ENCODE measurements at regions not wholly inside any gene's neighbourhood (a gene's known extent, or its start where the extent isn't known, plus 50 kb on each side); places are given as distances from the start of the nearest gene placed in this dataset.

DNA sequence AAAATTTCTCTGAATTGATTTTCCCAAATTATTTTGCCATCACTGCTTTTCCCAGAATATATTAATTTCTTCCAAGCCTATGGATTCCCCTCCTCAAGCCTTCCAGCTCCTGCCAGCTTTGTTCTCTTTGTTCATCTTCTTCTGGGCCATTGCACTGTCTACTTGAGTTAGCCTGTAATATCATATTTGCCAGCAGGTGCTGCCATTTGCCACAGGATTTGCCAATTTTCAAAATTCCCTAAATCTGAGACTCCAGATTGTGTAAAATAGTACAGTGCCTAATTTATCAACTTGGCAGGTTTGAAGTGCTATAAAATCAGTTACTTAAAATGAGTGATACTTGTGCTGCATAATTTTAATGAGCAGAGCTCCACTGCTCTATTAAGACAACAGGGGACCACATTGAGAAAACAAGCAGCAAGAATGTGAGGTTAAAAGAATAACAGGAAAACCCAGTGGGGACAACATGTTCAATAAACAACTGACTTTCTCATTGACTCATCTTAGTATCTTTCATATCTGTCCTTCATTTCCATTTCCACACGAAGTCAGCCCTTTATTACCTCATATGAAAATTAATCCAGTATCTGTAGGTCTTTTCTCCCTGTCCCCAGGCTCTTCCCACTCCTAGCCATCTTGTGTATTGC is 84.6 kb upstream of the CCDC196 start:
- no peaks in the 10 kb centered on the region for H3K36me3 ChIP-seq (ENCODE audit: insufficient read depth)
- no peak overlapping the region for H3K9ac ChIP-seq
- H3K4me1 ChIP-seq (ENCODE audit: low read depth, poor library complexity, severe bottlenecking): no peaks in the 10 kb centered on the region
- no peak overlapping the region for H3K4me3 ChIP-seq (IDR thresholded peaks at IDR 0.05; ENCODE audit: insufficient read depth, low read depth, low read length)
- no peaks in the 10 kb centered on the region for H3K27me3 ChIP-seq (ENCODE audit: insufficient read depth, low read depth)
- TF ChIP-seq, protein P1, sequence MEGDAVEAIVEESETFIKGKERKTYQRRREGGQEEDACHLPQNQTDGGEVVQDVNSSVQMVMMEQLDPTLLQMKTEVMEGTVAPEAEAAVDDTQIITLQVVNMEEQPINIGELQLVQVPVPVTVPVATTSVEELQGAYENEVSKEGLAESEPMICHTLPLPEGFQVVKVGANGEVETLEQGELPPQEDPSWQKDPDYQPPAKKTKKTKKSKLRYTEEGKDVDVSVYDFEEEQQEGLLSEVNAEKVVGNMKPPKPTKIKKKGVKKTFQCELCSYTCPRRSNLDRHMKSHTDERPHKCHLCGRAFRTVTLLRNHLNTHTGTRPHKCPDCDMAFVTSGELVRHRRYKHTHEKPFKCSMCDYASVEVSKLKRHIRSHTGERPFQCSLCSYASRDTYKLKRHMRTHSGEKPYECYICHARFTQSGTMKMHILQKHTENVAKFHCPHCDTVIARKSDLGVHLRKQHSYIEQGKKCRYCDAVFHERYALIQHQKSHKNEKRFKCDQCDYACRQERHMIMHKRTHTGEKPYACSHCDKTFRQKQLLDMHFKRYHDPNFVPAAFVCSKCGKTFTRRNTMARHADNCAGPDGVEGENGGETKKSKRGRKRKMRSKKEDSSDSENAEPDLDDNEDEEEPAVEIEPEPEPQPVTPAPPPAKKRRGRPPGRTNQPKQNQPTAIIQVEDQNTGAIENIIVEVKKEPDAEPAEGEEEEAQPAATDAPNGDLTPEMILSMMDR (conservative IDR thresholded peaks at IDR 0.05; ENCODE audit: low read depth, low read length): peak; percentile 52
- H4K20me1 ChIP-seq (ENCODE audit: insufficient read depth): no peaks in the 10 kb centered on the region
- no peak overlapping the region for H3K4me2 ChIP-seq
- H3K27ac ChIP-seq: no peak overlapping the region
- H2AFZ ChIP-seq (ENCODE audit: low read depth): no peak overlapping the region
- H3K79me2 ChIP-seq (ENCODE audit: insufficient read depth, low read depth): no peaks in the 10 kb centered on the region

DNA sequence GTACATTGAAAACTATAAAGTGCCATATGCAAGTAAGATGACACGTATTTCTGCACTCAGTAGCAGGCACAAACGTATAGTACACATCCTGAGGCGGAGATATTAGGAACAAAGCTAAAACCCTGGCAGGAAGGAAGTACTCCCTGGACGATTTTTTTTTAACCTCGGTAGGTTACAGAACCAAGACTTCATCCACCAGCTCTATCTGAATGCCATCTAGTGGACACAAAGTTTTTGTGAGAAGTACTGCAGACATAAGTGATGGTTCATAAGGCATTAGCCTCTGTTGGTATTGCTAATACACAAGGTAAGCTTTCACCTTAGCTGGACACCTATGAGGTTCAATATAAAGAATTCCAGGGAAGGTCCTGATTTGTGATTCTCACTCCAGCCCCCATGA is 83.0 kb upstream of the CCDC196 start:
- Histone ChIP-seq H3K79me2 (ENCODE audit: insufficient read depth, low read depth) (no peaks in the 10 kb centered on the region), H2AFZ (ENCODE audit: low read depth) (no peak overlapping the region), H3K27ac (no peak overlapping the region), H3K9ac (no peak overlapping the region), H3K36me3 (ENCODE audit: insufficient read depth) (no peaks in the 10 kb centered on the region), H4K20me1 (ENCODE audit: insufficient read depth) (no peaks in the 10 kb centered on the region), H3K4me2 (no peak overlapping the region), H3K27me3 (ENCODE audit: insufficient read depth, low read depth) (no peaks in the 10 kb centered on the region), H3K4me3 (IDR thresholded peaks at IDR 0.05; ENCODE audit: insufficient read depth, low read depth, low read length) (no peak overlapping the region), H3K4me1 (ENCODE audit: low read depth, poor library complexity, severe bottlenecking) (no peaks in the 10 kb centered on the region)
- TF ChIP-seq, protein P1 (conservative IDR thresholded peaks at IDR 0.05; ENCODE audit: low read depth, low read length): no peak

DNA sequence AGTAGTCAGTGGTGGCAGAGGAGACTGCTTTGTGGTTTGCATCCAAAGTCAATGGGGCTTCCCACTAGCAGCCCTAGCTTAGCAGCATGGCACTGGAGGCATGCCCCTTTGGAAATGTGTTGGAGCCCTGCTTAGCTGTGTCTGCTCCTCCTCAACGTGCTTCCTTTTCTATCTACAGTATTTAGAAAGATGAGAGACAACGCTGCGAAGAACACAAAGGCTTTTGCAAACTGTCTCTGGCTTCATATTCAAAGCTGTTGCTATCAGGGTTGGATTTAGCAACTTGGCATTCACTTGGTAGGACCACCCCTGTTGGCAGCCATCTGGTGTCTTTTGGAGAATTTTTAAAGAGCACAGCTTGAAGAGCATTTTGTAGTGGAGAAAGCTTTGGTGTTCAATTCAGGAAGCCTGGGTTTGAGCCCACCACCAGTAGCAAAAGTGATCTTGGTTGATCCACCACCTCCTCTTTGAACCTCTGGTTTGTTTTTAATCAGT is 82.1 kb upstream of the CCDC196 start:
- H3K27ac ChIP-seq: no peak overlapping the region

GRCh38 chr14:66405158-66405557 is 81.0 kb upstream of the CCDC196 start:
- no peaks in the 10 kb centered on the region for H3K27me3 ChIP-seq (ENCODE audit: insufficient read depth, low read depth)

More for the DNA sequence above, 82.1 kb upstream of the CCDC196 start:
- Histone ChIP-seq H3K9ac (no peak overlapping the region), H4K20me1 (ENCODE audit: insufficient read depth) (no peaks in the 10 kb centered on the region), H3K4me3 (IDR thresholded peaks at IDR 0.05; ENCODE audit: insufficient read depth, low read depth, low read length) (no peak overlapping the region), H2AFZ (ENCODE audit: low read depth) (no peak overlapping the region), H3K27me3 (ENCODE audit: insufficient read depth, low read depth) (no peaks in the 10 kb centered on the region), H3K36me3 (ENCODE audit: insufficient read depth) (no peaks in the 10 kb centered on the region), H3K4me2 (no peak overlapping the region), H3K79me2 (ENCODE audit: insufficient read depth, low read depth) (no peaks in the 10 kb centered on the region), H3K4me1 (ENCODE audit: low read depth, poor library complexity, severe bottlenecking) (no peaks in the 10 kb centered on the region)
- TF ChIP-seq, protein P1 (conservative IDR thresholded peaks at IDR 0.05; ENCODE audit: low read depth, low read length): no peak

More at GRCh38 chr14:66405158-66405557, 81.0 kb upstream of the CCDC196 start:
- Histone ChIP-seq H2AFZ (ENCODE audit: low read depth) (no peak overlapping the region), H3K4me2 (no peak overlapping the region), H3K4me3 (IDR thresholded peaks at IDR 0.05; ENCODE audit: insufficient read depth, low read depth, low read length) (no peak overlapping the region), H3K4me1 (ENCODE audit: low read depth, poor library complexity, severe bottlenecking) (no peaks in the 10 kb centered on the region), H3K36me3 (ENCODE audit: insufficient read depth) (no peaks in the 10 kb centered on the region), H3K79me2 (ENCODE audit: insufficient read depth, low read depth) (no peaks in the 10 kb centered on the region), H3K9ac (no peak overlapping the region), H3K27ac (no peak overlapping the region), H4K20me1 (ENCODE audit: insufficient read depth) (no peaks in the 10 kb centered on the region)
- TF ChIP-seq, protein P1 (conservative IDR thresholded peaks at IDR 0.05; ENCODE audit: low read depth, low read length): no peak

Data from KMS-11 (cell line).